Neural progenitor cell (in vitro differentiated cells): ENCODE measurements at regions not wholly inside any gene's neighbourhood (a gene's known extent, or its start where the extent isn't known, plus 50 kb on each side); places are given as distances from the start of the nearest gene placed in this dataset.

Experiments
- DNase-seq: peaks from one replicate; pipeline ENCODE4 v3.0.0-alpha.2; 2016; ENCODE audit warnings: low spot score
- H2AFZ ChIP-seq: fragments of 200-600 bp; sonication (generic); replicated peaks from 2 replicates; pipeline ENCODE4 v1.6.1; 2016; ENCODE audit warnings: antibody characterized with exemption
- H3F3A ChIP-seq: fragments of 200-600 bp; sonication (generic); 2 replicates; pipeline ENCODE4 v1.6.1; 2016; ENCODE audit warnings: antibody characterized with exemption, low read depth
- H3K27ac ChIP-seq: fragments of 200-600 bp; sonication (generic); 2 replicates; pipeline ENCODE4 v1.5.1; 2016; ENCODE audit warnings: mild to moderate bottlenecking
- H3K27me3 ChIP-seq: fragments of 200-600 bp; sonication (generic); 2 replicates; pipeline ENCODE4 v1.6.1; 2016; ENCODE audit warnings: mild to moderate bottlenecking, moderate library complexity
- H3K36me3 ChIP-seq: fragments of 200-600 bp; sonication (generic); 2 replicates; pipeline ENCODE4 v1.5.1; 2016
- H3K4me1 ChIP-seq: fragments of 200-600 bp; sonication (generic); 2 replicates; pipeline ENCODE4 v1.6.1; 2016; ENCODE audit warnings: mixed run types
- H3K4me2 ChIP-seq: fragments of 200-600 bp; sonication (generic); 2 replicates; pipeline ENCODE4 v1.6.1; 2016
- H3K4me3 ChIP-seq: fragments of 200-600 bp; sonication (generic); 2 replicates; pipeline ENCODE4 v1.5.1; 2016
- H3K79me2 ChIP-seq: fragments of 200-600 bp; sonication (generic); 2 replicates; pipeline ENCODE4 v1.6.1; 2016; ENCODE audit warnings: low read depth
- H3K9ac ChIP-seq: fragments of 200-600 bp; sonication (generic); 2 replicates; pipeline ENCODE4 v1.6.1; 2016
- H3K9me3 ChIP-seq: fragments of 200-600 bp; sonication (generic); 2 replicates; pipeline ENCODE4 v1.5.1; 2016; ENCODE audit warnings: low read depth
- H4K20me1 ChIP-seq: fragments of 200-600 bp; sonication (generic); 2 replicates; pipeline ENCODE4 v1.6.1; 2016; ENCODE audit warnings: low read depth
- H3K27ac Mint-ChIP-seq: 3 replicates; pipeline ENCODE4 v1.8.0; 2021; ENCODE audit warnings: mixed read lengths
- H3K27me3 Mint-ChIP-seq: 2 replicates; pipeline ENCODE4 v1.8.0; 2022; ENCODE audit warnings: low read depth, mild to moderate bottlenecking, inconsistent platforms, moderate library complexity, mixed read lengths; ENCODE audit not compliant: insufficient read depth
- H3K36me3 Mint-ChIP-seq: 3 replicates; pipeline ENCODE4 v1.8.0; 2021; ENCODE audit warnings: mixed read lengths
- H3K4me1 Mint-ChIP-seq: 3 replicates; pipeline ENCODE4 v1.8.0; 2021; ENCODE audit warnings: mixed read lengths
- H3K4me3 Mint-ChIP-seq: 3 replicates; pipeline ENCODE4 v1.8.0; 2021; ENCODE audit warnings: mild to moderate bottlenecking, moderate library complexity, mixed read lengths
- H3K9me3 Mint-ChIP-seq: 3 replicates; pipeline ENCODE4 v1.8.0; 2020; ENCODE audit warnings: mixed read lengths
- EZH2 ChIP-seq: fragments of 200-600 bp; sonication (generic); IDR thresholded peaks from 2 replicates; pipeline ENCODE4 v1.6.1; 2017; ENCODE audit warnings: antibody characterized with exemption, mild to moderate bottlenecking, moderate library complexity
- EZH2phosphoT487 ChIP-seq: fragments of 200-600 bp; sonication (generic); IDR thresholded peaks from 2 replicates; pipeline ENCODE4 v1.6.1; 2017; ENCODE audit warnings: antibody characterized with exemption
- TF ChIP-seq, protein P1 (sequence below): fragments of 200-600 bp; sonication (generic); IDR thresholded peaks from 2 replicates; pipeline ENCODE4 v1.5.1; 2017; ENCODE audit warnings: antibody characterized with exemption, mild to moderate bottlenecking

DNA sequence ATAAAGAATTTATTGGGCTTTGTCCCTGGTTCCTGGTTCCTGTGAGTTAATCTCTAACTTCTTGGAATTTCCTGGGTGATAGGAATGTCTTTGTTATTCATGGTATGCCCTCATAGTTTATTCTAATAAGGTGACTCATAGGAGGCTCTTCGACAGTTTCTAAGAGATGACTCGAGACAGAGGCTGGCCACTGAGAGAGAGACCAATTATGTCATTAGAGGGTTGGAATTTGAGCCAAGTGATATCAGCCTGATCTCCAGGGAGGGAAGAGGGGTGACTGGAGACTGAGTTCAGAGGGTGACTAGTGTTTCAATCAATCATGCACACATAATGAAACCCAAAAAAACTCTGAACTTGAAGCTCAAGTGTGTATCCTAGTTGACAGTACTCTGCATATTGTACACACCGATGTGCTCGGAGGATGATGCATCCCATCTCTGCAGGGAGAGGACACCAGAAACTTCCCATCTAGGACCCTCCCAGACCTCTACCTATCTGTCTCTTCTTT is 185.7 kb downstream of the MTCL1 start:
- Histone ChIP-seq H3K27me3 (no peaks in the 10 kb centered on the region), H2AFZ (no peak overlapping the region), H3F3A (no peaks in the 10 kb centered on the region), H4K20me1 (no peaks in the 10 kb centered on the region), H3K36me3 (no peaks in the 10 kb centered on the region), H3K4me1 (no peaks in the 10 kb centered on the region), H3K4me3 (no peak overlapping the region), H3K9ac (no peak overlapping the region), H3K9me3 (no peaks in the 10 kb centered on the region), H3K27ac (no peak overlapping the region), H3K79me2 (no peaks in the 10 kb centered on the region), H3K4me2 (no peak overlapping the region)
- TF ChIP-seq EZH2 (no peak), EZH2phosphoT487 (no peak)
- TF ChIP-seq, protein P1, sequence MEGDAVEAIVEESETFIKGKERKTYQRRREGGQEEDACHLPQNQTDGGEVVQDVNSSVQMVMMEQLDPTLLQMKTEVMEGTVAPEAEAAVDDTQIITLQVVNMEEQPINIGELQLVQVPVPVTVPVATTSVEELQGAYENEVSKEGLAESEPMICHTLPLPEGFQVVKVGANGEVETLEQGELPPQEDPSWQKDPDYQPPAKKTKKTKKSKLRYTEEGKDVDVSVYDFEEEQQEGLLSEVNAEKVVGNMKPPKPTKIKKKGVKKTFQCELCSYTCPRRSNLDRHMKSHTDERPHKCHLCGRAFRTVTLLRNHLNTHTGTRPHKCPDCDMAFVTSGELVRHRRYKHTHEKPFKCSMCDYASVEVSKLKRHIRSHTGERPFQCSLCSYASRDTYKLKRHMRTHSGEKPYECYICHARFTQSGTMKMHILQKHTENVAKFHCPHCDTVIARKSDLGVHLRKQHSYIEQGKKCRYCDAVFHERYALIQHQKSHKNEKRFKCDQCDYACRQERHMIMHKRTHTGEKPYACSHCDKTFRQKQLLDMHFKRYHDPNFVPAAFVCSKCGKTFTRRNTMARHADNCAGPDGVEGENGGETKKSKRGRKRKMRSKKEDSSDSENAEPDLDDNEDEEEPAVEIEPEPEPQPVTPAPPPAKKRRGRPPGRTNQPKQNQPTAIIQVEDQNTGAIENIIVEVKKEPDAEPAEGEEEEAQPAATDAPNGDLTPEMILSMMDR = no peak
- DNase-seq = peak; percentile 58
- peaks cover 26% of the 10 kb centered on the region for H3K9me3 Mint-ChIP-seq
- H3K4me3 Mint-ChIP-seq = peak overlapping the region; percentile 56
- no peaks in the 10 kb centered on the region for H3K36me3 Mint-ChIP-seq
- peak overlapping the region; percentile 93 for H3K27ac Mint-ChIP-seq
- H3K4me1 Mint-ChIP-seq = peaks cover 11% of the 10 kb centered on the region
- H3K27me3 Mint-ChIP-seq = peaks cover 4% of the 10 kb centered on the region

DNA sequence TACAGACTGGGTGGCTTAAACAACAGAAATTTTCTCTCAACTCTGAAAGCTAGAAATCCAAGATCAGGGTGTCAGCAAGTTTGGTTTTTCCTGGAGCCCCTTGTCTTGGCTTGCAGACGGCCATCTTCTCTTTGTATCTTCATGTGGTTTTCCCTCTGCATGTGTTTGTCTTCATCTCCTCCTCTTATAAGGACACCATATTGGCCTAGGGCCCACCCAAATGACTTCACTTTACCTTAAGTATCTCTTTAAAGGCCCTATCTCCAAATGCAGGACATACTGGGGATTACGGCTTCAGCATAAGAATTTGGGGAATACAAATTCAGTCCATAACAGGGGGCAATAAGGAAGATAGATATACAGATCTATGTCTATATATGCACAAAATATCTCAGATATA is 187.9 kb downstream of the MTCL1 start:
- H3K27ac Mint-ChIP-seq = no peak overlapping the region
- no peak overlapping the region for H2AFZ ChIP-seq
- no peak overlapping the region for H3K9ac ChIP-seq

DNA sequence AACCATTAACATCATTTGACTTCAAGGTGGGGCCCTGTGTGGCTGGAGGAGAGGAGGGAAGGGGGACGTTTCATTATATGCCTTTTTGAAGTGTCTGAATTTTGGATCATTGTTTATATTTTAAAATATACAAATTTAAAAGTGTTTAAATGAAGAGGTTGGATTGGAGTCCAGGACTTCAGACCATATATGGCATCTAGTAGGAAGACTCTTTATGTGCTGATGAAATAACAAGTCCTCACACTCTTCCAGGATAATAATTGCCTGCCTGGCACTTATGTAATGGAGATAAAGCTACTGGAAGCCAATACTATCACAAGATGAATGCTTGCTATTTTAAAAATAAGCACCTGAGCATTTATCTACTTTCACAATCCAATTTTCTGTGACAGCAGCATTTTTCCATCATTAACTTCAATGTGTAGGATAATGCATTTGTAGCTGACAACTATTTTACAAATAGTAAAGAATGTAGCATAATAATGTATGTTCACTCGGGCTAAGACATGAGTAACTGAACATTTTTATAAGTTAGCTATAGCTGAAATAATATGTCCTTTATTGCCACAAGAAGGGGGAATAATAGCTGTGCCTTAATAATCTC is 188.4 kb downstream of the MTCL1 start:
- H3F3A ChIP-seq = no peaks in the 10 kb centered on the region
- H3K27me3 Mint-ChIP-seq = peaks cover under 1% of the 10 kb centered on the region
- H3K4me3 Mint-ChIP-seq = no peak overlapping the region
- DNase-seq = no peak
- no peak overlapping the region for H3K4me3 ChIP-seq
- H3K27me3 ChIP-seq = no peaks in the 10 kb centered on the region
- no peaks in the 10 kb centered on the region for H4K20me1 ChIP-seq
- H3K27ac Mint-ChIP-seq = no peak overlapping the region
- H3K36me3 ChIP-seq = no peaks in the 10 kb centered on the region
- no peaks in the 10 kb centered on the region for H3K79me2 ChIP-seq
- H3K9me3 ChIP-seq = no peaks in the 10 kb centered on the region
- no peaks in the 10 kb centered on the region for H3K36me3 Mint-ChIP-seq
- TF ChIP-seq EZH2 (no peak), EZH2phosphoT487 (no peak)
- TF ChIP-seq, protein P1 = no peak
- H3K9ac ChIP-seq = no peak overlapping the region
- H3K27ac ChIP-seq = no peak overlapping the region
- no peak overlapping the region for H3K4me2 ChIP-seq
- peaks cover 10% of the 10 kb centered on the region for H3K9me3 Mint-ChIP-seq
- H2AFZ ChIP-seq = no peak overlapping the region
- H3K4me1 Mint-ChIP-seq = peaks cover 11% of the 10 kb centered on the region
- no peaks in the 10 kb centered on the region for H3K4me1 ChIP-seq

More for the DNA sequence above, 187.9 kb downstream of the MTCL1 start:
- no peaks in the 10 kb centered on the region for H3K4me1 ChIP-seq
- H3K27ac ChIP-seq = no peak overlapping the region
- peaks cover 11% of the 10 kb centered on the region for H3K4me1 Mint-ChIP-seq
- no peaks in the 10 kb centered on the region for H3K36me3 Mint-ChIP-seq
- H3K79me2 ChIP-seq = no peaks in the 10 kb centered on the region
- H3K36me3 ChIP-seq = no peaks in the 10 kb centered on the region
- TF ChIP-seq, protein P1 = no peak
- TF ChIP-seq EZH2phosphoT487 (no peak), EZH2 (no peak)
- no peaks in the 10 kb centered on the region for H4K20me1 ChIP-seq
- H3F3A ChIP-seq = no peaks in the 10 kb centered on the region
- H3K27me3 ChIP-seq = no peaks in the 10 kb centered on the region
- peaks cover 4% of the 10 kb centered on the region for H3K27me3 Mint-ChIP-seq
- no peak for DNase-seq
- H3K4me2 ChIP-seq = no peak overlapping the region
- no peak overlapping the region for H3K4me3 ChIP-seq
- no peak overlapping the region for H3K4me3 Mint-ChIP-seq
- no peaks in the 10 kb centered on the region for H3K9me3 ChIP-seq
- peaks cover 15% of the 10 kb centered on the region for H3K9me3 Mint-ChIP-seq
